ENCODE measurements at regions not wholly inside any gene's neighbourhood (a gene's known extent, or its start where the extent isn't known, plus 50 kb on each side); places are given as distances from the start of the nearest gene placed in this dataset.

GRCh38 chr18:28637897-28638296 is 461.0 kb upstream of the CDH2 start:
- no peak for DNase-seq (ENCODE audit: low read depth, low spot score)
- no peak overlapping the region for H3K4me3 ChIP-seq (ENCODE audit: low read depth, low read length)
- H3K9me3 ChIP-seq (ENCODE audit: control insufficient read depth, insufficient read depth, low read length) = peaks cover 2% of the 10 kb centered on the region; the same call in 1 of the 2 replicates
- H3K27me3 ChIP-seq (ENCODE audit: control insufficient read depth, insufficient read depth, low read length) = no peaks in the 10 kb centered on the region
- H3K27ac ChIP-seq (ENCODE audit: low read depth, low read length) = no peak overlapping the region
- TF ChIP-seq CTCF (IDR thresholded peaks at IDR 0.05; ENCODE audit: low read depth, low read length) = no peak
- ChIA-PET CTCF (no interaction called here), POLR2A (no interaction called here)

- H3K27me3 ChIP-seq (ENCODE audit: control insufficient read depth, insufficient read depth, low read length) = no peaks in the 10 kb centered on the region
- H3K27ac ChIP-seq (ENCODE audit: low read depth, low read length) = no peak overlapping the region
- peaks cover 2% of the 10 kb centered on the region; the same call in 1 of the 2 replicates for H3K9me3 ChIP-seq (ENCODE audit: control insufficient read depth, insufficient read depth, low read length)
- no peak overlapping the region for H3K4me3 ChIP-seq (ENCODE audit: low read depth, low read length)
- DNase-seq (ENCODE audit: low read depth, low spot score) = no peak
- no peak for TF ChIP-seq CTCF (IDR thresholded peaks at IDR 0.05; ENCODE audit: low read depth, low read length)
- CTCF ChIA-PET = no interaction called here
- POLR2A ChIA-PET = no interaction called here
Observed at GRCh38 chr18:28635530-28635929, 458.6 kb upstream of the CDH2 start.

GRCh38 chr18:28626756-28627155 is 449.8 kb upstream of the CDH2 start:
- CTCF ChIA-PET = no interaction called here

GRCh38 chr18:28607991-28608390 is 431.1 kb upstream of the CDH2 start:
- DNase-seq (ENCODE audit: low read depth, low spot score) = no peak
- Histone ChIP-seq H3K27ac (ENCODE audit: low read depth, low read length) (no peak overlapping the region), H3K4me3 (ENCODE audit: low read depth, low read length) (no peak overlapping the region), H3K9me3 (ENCODE audit: control insufficient read depth, insufficient read depth, low read length) (peaks cover 2% of the 10 kb centered on the region; the same call in 1 of the 2 replicates), H3K27me3 (ENCODE audit: control insufficient read depth, insufficient read depth, low read length) (no peaks in the 10 kb centered on the region)
- TF ChIP-seq CTCF (IDR thresholded peaks at IDR 0.05; ENCODE audit: low read depth, low read length) = no peak
- CTCF ChIA-PET = no interaction called here
- POLR2A ChIA-PET = no interaction called here

More at GRCh38 chr18:28626756-28627155, 449.8 kb upstream of the CDH2 start:
- Histone ChIP-seq H3K27me3 (ENCODE audit: control insufficient read depth, insufficient read depth, low read length) (no peaks in the 10 kb centered on the region), H3K9me3 (ENCODE audit: control insufficient read depth, insufficient read depth, low read length) (no peaks in the 10 kb centered on the region), H3K4me3 (ENCODE audit: low read depth, low read length) (no peak overlapping the region), H3K27ac (ENCODE audit: low read depth, low read length) (no peak overlapping the region)
- no peak for TF ChIP-seq CTCF (IDR thresholded peaks at IDR 0.05; ENCODE audit: low read depth, low read length)
- DNase-seq (ENCODE audit: low read depth, low spot score) = no peak
- POLR2A ChIA-PET = no interaction called here

GRCh38 chr18:28606686-28607085 is 429.8 kb upstream of the CDH2 start:
- ChIA-PET CTCF (no interaction called here), POLR2A (no interaction called here)
- Histone ChIP-seq H3K9me3 (ENCODE audit: control insufficient read depth, insufficient read depth, low read length) (peaks cover 2% of the 10 kb centered on the region; the same call in 1 of the 2 replicates), H3K4me3 (ENCODE audit: low read depth, low read length) (no peak overlapping the region), H3K27ac (ENCODE audit: low read depth, low read length) (no peak overlapping the region), H3K27me3 (ENCODE audit: control insufficient read depth, insufficient read depth, low read length) (no peaks in the 10 kb centered on the region)
- no peak for DNase-seq (ENCODE audit: low read depth, low spot score)
- TF ChIP-seq CTCF (IDR thresholded peaks at IDR 0.05; ENCODE audit: low read depth, low read length) = no peak

All from AG04450 (cell line).